CD14-positive monocyte (primary cell): ENCODE measurements at regions not wholly inside any gene's neighbourhood (a gene's known extent, or its start where the extent isn't known, plus 50 kb on each side); places are given as distances from the start of the nearest gene placed in this dataset.
A peak's percentile ranks its signal among the peaks of the same experiment; 100 is the strongest.
"Not testable (repeated sequence)": the region's sequence is repeated elsewhere in the genome, so short reads cannot be mapped to it uniquely, and the experiment has no call there.

Experiments
- DNase-seq, 3 donors: peaks; one replicate each; pipeline ENCODE4 v3.0.0-alpha.2; 2011 to 2022
- H2AFZ ChIP-seq: 2 replicates; pipeline ENCODE4 v1.6.0; 2012; ENCODE audit warnings: mild to moderate bottlenecking, low read depth, low read length, inconsistent platforms; ENCODE audit not compliant: insufficient read depth, poor library complexity, severe bottlenecking
- H3K27ac ChIP-seq, 2 donors: 1 replicate in 1 of 2; 2 replicates in 1 of 2; pipeline ENCODE4 v1.5.1; 2012 to 2013; ENCODE audit warnings: low read length in 2 of 2, control low read depth in 1 of 2, inconsistent platforms in 1 of 2, low read depth in 1 of 2, mild to moderate bottlenecking in 1 of 2
- H3K27me3 ChIP-seq, 2 donors: one replicate each; pipeline versions ENCODE4 v1.6.0 to v1.6.1; 2011 to 2013; ENCODE audit warnings: low read length in 2 of 2; ENCODE audit not compliant: control insufficient read depth in 2 of 2, insufficient read depth in 2 of 2
- H3K36me3 ChIP-seq, 2 donors: replicated peaks in 1 of 2; 1 replicate in 1 of 2; 2 replicates in 1 of 2; pipeline versions ENCODE4 v1.5.1 to v1.6.1; 2012 to 2013; ENCODE audit warnings: low read length in 2 of 2, control low read depth in 1 of 2, inconsistent platforms in 1 of 2, mild to moderate bottlenecking in 1 of 2; ENCODE audit not compliant: insufficient read depth in 2 of 2, control insufficient read depth in 1 of 2
- H3K4me1 ChIP-seq, 2 donors: 1 replicate in 1 of 2; 2 replicates in 1 of 2; pipeline versions ENCODE4 v1.5.1 to v1.6.1; 2012 to 2013; ENCODE audit warnings: low read length in 2 of 2, control low read depth in 1 of 2, inconsistent platforms in 1 of 2, mild to moderate bottlenecking in 1 of 2, moderate library complexity in 1 of 2; ENCODE audit not compliant: insufficient read depth in 2 of 2, control insufficient read depth in 1 of 2
- H3K4me2 ChIP-seq: replicated peaks from 2 replicates; pipeline ENCODE3; 2012; ENCODE audit warnings: low read length, moderate library complexity, mild to moderate bottlenecking; ENCODE audit not compliant: poor library complexity, severe bottlenecking; ENCODE audit errors: extremely low read depth
- H3K4me3 ChIP-seq, 3 experiments: fragments of 200-600 bp in 1 of 3; sonication (generic) in 1 of 3; replicated peaks in 1 of 3; 1 replicate in 2 of 3; 2 replicates in 1 of 3; pipeline ENCODE4 v1.5.1; 2011 to 2013; ENCODE audit warnings: low read length in 3 of 3, mild to moderate bottlenecking in 3 of 3, control low read depth in 2 of 3, low read depth in 2 of 3, inconsistent platforms in 1 of 3, moderate library complexity in 1 of 3
- H3K79me2 ChIP-seq: 2 replicates; pipeline ENCODE4 v1.6.0; 2012; ENCODE audit warnings: mild to moderate bottlenecking, control low read depth, inconsistent platforms, low read length, moderate library complexity; ENCODE audit not compliant: insufficient read depth
- H3K9ac ChIP-seq: 2 replicates; pipeline ENCODE4 v1.6.0; 2017; ENCODE audit warnings: low read length, mild to moderate bottlenecking; ENCODE audit not compliant: insufficient read depth, poor library complexity, severe bottlenecking
- H3K9me3 ChIP-seq, 2 donors: replicated peaks in 1 of 2; 1 replicate in 1 of 2; 2 replicates in 1 of 2; pipeline versions ENCODE4 v1.5.1 to v1.6.1; 2012 to 2013; ENCODE audit warnings: low read length in 2 of 2, control low read depth in 1 of 2; ENCODE audit not compliant: control insufficient read depth in 1 of 2, insufficient read depth in 1 of 2
- H4K20me1 ChIP-seq: 2 replicates; pipeline ENCODE4 v1.6.0; 2012; ENCODE audit warnings: mild to moderate bottlenecking, low read length, control low read depth, moderate library complexity; ENCODE audit not compliant: insufficient read depth
- H3K27ac Mint-ChIP-seq, 7 donors: one replicate each; pipeline ENCODE4 v1.8.0; 2020; ENCODE audit warnings: mild to moderate bottlenecking in 7 of 7, mixed read lengths in 7 of 7, moderate library complexity in 6 of 7, inconsistent platforms in 2 of 7
- H3K27me3 Mint-ChIP-seq, 3 donors: one replicate each; pipeline ENCODE4 v1.8.0; 2021 to 2022; ENCODE audit warnings: low read depth in 3 of 3, mild to moderate bottlenecking in 3 of 3, mixed read lengths in 3 of 3, moderate library complexity in 3 of 3, inconsistent platforms in 1 of 3
- H3K36me3 Mint-ChIP-seq, 2 donors: one replicate each; pipeline ENCODE4 v1.8.0; 2020; ENCODE audit warnings: mixed read lengths in 2 of 2, inconsistent platforms in 1 of 2, mild to moderate bottlenecking in 1 of 2
- H3K4me1 Mint-ChIP-seq: one replicate; pipeline ENCODE4 v1.8.0; 2020; ENCODE audit warnings: mild to moderate bottlenecking, mixed read lengths
- H3K4me3 Mint-ChIP-seq, 2 donors: one replicate each; pipeline ENCODE4 v1.8.0; 2020; ENCODE audit warnings: mild to moderate bottlenecking in 2 of 2, mixed read lengths in 2 of 2, moderate library complexity in 1 of 2
- H3K9me3 Mint-ChIP-seq, 7 donors: one replicate each; pipeline ENCODE4 v1.8.0; 2020 to 2022; ENCODE audit warnings: mixed read lengths in 7 of 7, mild to moderate bottlenecking in 6 of 7, moderate library complexity in 6 of 7, inconsistent platforms in 2 of 7
- CTCF ChIP-seq: fragments of 200-600 bp; IDR thresholded peaks from one replicate; pipeline ENCODE4 v1.8.0; 2022; ENCODE audit warnings: antibody characterized with exemption, mild to moderate bottlenecking
- WGBS: methylation state at CpG from one replicate; pipeline ENCODE4 v1.1.5; 2013; ENCODE audit warnings: missing lambda C conversion rate; ENCODE audit not compliant: insufficient coverage; 5-methylcytosine and 5-hydroxymethylcytosine counted together
- intact Hi-C, 2 donors: fragments of 100-400 bp; cut with micrococcal nuclease; formaldehyde crosslinking; loops; one replicate each; pipeline versions ENCODE4 v1.15.0 to v1.15.1; 2023

GRCh38 chrX:114061226-114061625 is 522.7 kb upstream of the HTR2C start:
- H3K4me3 ChIP-seq: no peak overlapping the region
- no peak overlapping the region for H2AFZ ChIP-seq
- H3K27me3 ChIP-seq: no peaks in the 10 kb centered on the region
- DNase-seq: no peak
- no peaks in the 10 kb centered on the region for H3K36me3 ChIP-seq
- H3K27ac Mint-ChIP-seq: no peak overlapping the region
- intact Hi-C loops: no loop called here
- no peak for TF ChIP-seq CTCF
- no peaks in the 10 kb centered on the region for H4K20me1 ChIP-seq
- H3K27ac ChIP-seq: no peak overlapping the region
- H3K4me3 Mint-ChIP-seq: no peak overlapping the region
- H3K4me2 ChIP-seq: no peak overlapping the region
- peaks cover 4 to 8% of the 10 kb centered on the region in 2 donors for H3K4me1 ChIP-seq
- H3K27me3 Mint-ChIP-seq: peaks cover 1 to 7% (median 1%) of the 10 kb centered on the region in 3 donors
- H3K9me3 ChIP-seq: no peaks in the 10 kb centered on the region
- no peaks in the 10 kb centered on the region for H3K36me3 Mint-ChIP-seq
- peaks cover 0 to 15% (median 3%) of the 10 kb centered on the region in 7 donors for H3K9me3 Mint-ChIP-seq
- no peaks in the 10 kb centered on the region for H3K79me2 ChIP-seq
- H3K9ac ChIP-seq: no peak overlapping the region
- H3K4me1 Mint-ChIP-seq: peaks cover 10% of the 10 kb centered on the region

- H3K9ac ChIP-seq: peak overlapping the region; percentile 36
- no peaks in the 10 kb centered on the region for H3K79me2 ChIP-seq
- intact Hi-C loops: no loop called here
- WGBS: 0% methylated on average over 7 of the region's 15 CpGs
- peak overlapping the region; percentile 75 for H2AFZ ChIP-seq
- H3K4me1 Mint-ChIP-seq: peaks cover 10% of the 10 kb centered on the region
- no peaks in the 10 kb centered on the region for H3K27me3 ChIP-seq
- H3K27ac ChIP-seq: peak overlapping the region in 1 of 2 donors; percentile 45
- H3K4me3 ChIP-seq: peak overlapping the region; percentile 10 to 66 (median 28)
- H3K27me3 Mint-ChIP-seq: peaks cover 1 to 3% (median 1%) of the 10 kb centered on the region in 3 donors
- peak overlapping the region; percentile 50 for H3K4me2 ChIP-seq
- no peaks in the 10 kb centered on the region for H3K36me3 ChIP-seq
- H3K36me3 Mint-ChIP-seq: no peaks in the 10 kb centered on the region
- TF ChIP-seq CTCF: no peak
- H3K9me3 ChIP-seq: no peaks in the 10 kb centered on the region
- peak overlapping the region; percentile 71 to 93 for H3K4me3 Mint-ChIP-seq
- peak; percentile 3 to 14 (median 8) for DNase-seq
- peak overlapping the region in 6 of 7 donors; percentile 27 to 88 (median 48) for H3K27ac Mint-ChIP-seq
- peaks cover 0 to 9% (median 3%) of the 10 kb centered on the region in 7 donors for H3K9me3 Mint-ChIP-seq
- H3K4me1 ChIP-seq: peaks cover 4 to 8% of the 10 kb centered on the region in 2 donors
- H4K20me1 ChIP-seq: no peaks in the 10 kb centered on the region
Observed at GRCh38 chrX:114058988-114059418, 524.9 kb upstream of the HTR2C start.

GRCh38 chrX:114057422-114057821 is 526.5 kb upstream of the HTR2C start:
- WGBS: no CpG with 5 or more reads among the region's 11 CpGs
- DNase-seq: not testable (repeated sequence)

More at GRCh38 chrX:114057422-114057821, 526.5 kb upstream of the HTR2C start:
- H3K4me2 ChIP-seq, H3K9me3 ChIP-seq, H3K79me2 ChIP-seq, H3K9ac ChIP-seq, H3K4me3 ChIP-seq, H3K9me3 Mint-ChIP-seq, H3K36me3 ChIP-seq, H4K20me1 ChIP-seq, H2AFZ ChIP-seq, H3K27me3 ChIP-seq, H3K27ac Mint-ChIP-seq, intact Hi-C loops, H3K4me1 Mint-ChIP-seq, H3K4me1 ChIP-seq, H3K4me3 Mint-ChIP-seq, H3K27me3 Mint-ChIP-seq, H3K36me3 Mint-ChIP-seq, H3K27ac ChIP-seq: not testable (repeated sequence)
